ACC112 (cell line): ENCODE measurements at regions not wholly inside any gene's neighbourhood (a gene's known extent, or its start where the extent isn't known, plus 50 kb on each side); places are given as distances from the start of the nearest gene placed in this dataset.

ENCODE experiments used
- H2AFZ ChIP-seq: fragments of 200-600 bp; sonication (generic); one replicate; pipeline ENCODE4 v1.6.0; 2017; ENCODE audit warnings: antibody characterized with exemption, low read length; ENCODE audit not compliant: unreplicated experiment
- H3K27ac ChIP-seq: fragments of 200-600 bp; sonication (generic); 2 replicates; pipeline ENCODE4 v1.5.1; 2014; ENCODE audit warnings: low read depth, mild to moderate bottlenecking, antibody characterized with exemption, low read length, moderate library complexity
- H3K27me3 ChIP-seq: fragments of 200-600 bp; sonication (generic); 2 replicates; pipeline ENCODE4 v1.6.1; 2014; ENCODE audit warnings: mild to moderate bottlenecking, antibody characterized with exemption, low read length, moderate library complexity, mixed read lengths; ENCODE audit not compliant: insufficient read depth
- H3K36me3 ChIP-seq: fragments of 200-600 bp; sonication (generic); 2 replicates; pipeline ENCODE4 v1.6.1; 2016; ENCODE audit warnings: mild to moderate bottlenecking, antibody characterized with exemption, low read length, moderate library complexity, mixed read lengths; ENCODE audit not compliant: insufficient read depth
- H3K4me1 ChIP-seq: fragments of 200-600 bp; sonication (generic); one replicate; pipeline ENCODE4 v1.6.1; 2016; ENCODE audit warnings: low read length, mixed read lengths; ENCODE audit not compliant: insufficient read depth, unreplicated experiment, control insufficient read depth
- H3K4me3 ChIP-seq: fragments of 200-600 bp; sonication (generic); 2 replicates; pipeline ENCODE4 v1.5.1; 2014; ENCODE audit warnings: mild to moderate bottlenecking, low read depth, low read length
- H3K79me2 ChIP-seq: fragments of 200-600 bp; sonication (generic); one replicate; pipeline ENCODE4 v1.6.0; 2016; ENCODE audit warnings: low read length; ENCODE audit not compliant: control insufficient read depth, unreplicated experiment, insufficient read depth

DNA sequence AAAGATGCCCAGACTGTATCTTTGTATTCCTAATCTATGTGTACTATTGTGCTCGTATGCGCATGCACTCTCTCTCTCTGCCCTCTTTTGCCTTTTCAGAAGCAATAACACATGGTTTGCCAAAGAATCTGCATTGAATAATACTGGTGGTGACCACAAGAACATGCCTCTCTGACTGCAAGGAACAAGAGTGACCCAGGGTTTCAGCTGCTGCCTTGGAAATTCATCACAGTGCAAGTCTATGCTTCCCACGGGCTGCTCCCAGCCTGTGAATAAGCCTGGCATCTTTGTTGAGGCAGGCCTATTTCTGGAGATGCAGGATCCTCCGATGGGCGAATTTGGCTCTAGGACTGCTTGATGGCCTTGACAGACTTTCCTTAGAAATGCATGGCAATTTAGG lies 689.4 kb upstream of the FANCL start:
- no peak overlapping the region for H3K27ac ChIP-seq

DNA sequence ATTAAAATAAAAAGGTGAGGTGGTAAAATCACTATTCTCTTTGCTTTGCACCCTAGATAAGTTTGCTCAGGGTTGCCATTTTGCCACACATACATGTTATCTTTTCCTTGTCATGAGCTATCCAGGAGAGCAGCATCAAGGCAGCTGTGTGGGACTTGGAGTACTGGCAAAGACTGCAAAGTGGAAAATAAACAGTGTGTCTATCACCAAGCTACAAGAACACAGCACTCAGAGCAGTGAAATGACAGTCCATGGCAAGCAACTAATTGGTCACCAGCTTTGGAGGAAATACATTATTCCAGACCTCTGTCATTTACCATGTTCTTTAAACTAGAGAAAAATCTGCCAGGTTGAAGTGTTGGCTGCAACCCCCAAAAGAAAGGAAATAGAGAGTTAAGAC lies 687.8 kb upstream of the FANCL start:
- Histone ChIP-seq H3K79me2 (no peaks in the 10 kb centered on the region), H3K4me1 (no peaks in the 10 kb centered on the region), H3K27ac (no peak overlapping the region), H3K27me3 (no peaks in the 10 kb centered on the region), H3K36me3 (no peaks in the 10 kb centered on the region), H2AFZ (no peak overlapping the region), H3K4me3 (no peak overlapping the region)

More for the DNA sequence above, 689.4 kb upstream of the FANCL start:
- Histone ChIP-seq H3K27me3 (no peaks in the 10 kb centered on the region), H3K36me3 (no peaks in the 10 kb centered on the region), H3K4me1 (no peaks in the 10 kb centered on the region), H3K79me2 (no peaks in the 10 kb centered on the region), H2AFZ (no peak overlapping the region), H3K4me3 (no peak overlapping the region)

DNA sequence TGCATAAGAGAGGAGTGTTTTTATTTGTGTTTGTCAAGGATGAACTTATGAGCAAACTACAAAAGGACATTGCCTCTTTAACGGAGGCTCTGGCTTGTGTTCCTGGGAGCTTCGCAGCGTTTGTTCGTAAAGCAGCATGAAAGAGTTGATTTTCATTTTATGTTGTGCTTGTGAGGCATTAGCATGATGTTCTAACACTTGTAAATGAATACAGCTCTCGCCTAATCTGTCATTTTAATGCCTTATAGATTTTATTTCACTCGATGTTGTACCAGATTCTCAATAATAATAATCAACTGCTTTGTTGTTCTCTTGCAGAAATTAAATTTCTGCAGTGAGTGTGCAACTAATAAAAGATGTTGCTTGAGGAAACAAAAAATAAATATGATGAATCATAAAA lies 687.3 kb upstream of the FANCL start:
- no peak overlapping the region for H3K4me3 ChIP-seq
- H2AFZ ChIP-seq, result no peak overlapping the region

DNA sequence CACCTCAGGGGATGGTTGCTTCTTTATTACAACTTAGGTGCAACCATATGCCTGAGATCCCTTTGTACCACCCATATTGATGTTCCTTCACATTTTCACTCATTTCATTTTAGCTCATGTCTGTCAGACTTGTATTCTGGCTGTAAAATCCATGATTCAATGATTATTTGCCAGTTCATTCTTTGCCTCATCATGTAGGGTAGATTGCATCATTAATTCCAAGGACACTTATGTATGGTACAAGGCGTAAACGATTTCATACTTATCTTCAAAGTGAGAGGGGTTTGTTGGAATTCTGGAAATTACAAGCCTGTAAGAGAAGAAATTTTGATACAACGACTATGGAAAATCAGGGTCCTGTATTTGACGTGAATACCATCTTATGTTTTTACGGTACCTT lies 685.0 kb upstream of the FANCL start:
- H2AFZ ChIP-seq, result no peak overlapping the region

More for the DNA sequence above, 687.3 kb upstream of the FANCL start:
- Histone ChIP-seq H3K27ac (no peak overlapping the region), H3K4me1 (no peaks in the 10 kb centered on the region), H3K27me3 (no peaks in the 10 kb centered on the region), H3K36me3 (no peaks in the 10 kb centered on the region), H3K79me2 (no peaks in the 10 kb centered on the region)

DNA sequence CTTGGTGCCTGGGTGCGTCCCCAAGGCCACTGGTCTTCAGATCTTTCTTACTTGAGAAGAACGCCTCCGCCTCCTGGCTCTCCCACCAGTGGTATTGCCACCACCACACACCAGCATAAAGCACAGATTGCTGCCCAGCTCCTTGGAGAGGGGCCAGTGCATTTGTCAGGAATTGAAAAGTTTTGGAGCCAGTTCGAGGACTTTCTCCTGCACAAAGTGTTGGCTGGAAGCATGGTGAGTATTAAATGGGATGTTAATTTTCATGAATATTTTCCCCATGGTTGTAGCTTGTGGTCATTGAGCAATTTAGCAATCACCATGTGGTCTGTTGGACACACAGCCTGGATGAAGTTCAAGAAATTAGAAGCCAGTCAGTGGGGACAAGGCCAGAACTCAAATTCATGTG lies 684.6 kb upstream of the FANCL start:
- Histone ChIP-seq H3K27me3 (no peaks in the 10 kb centered on the region), H2AFZ (no peak overlapping the region), H3K36me3 (no peaks in the 10 kb centered on the region), H3K27ac (no peak overlapping the region), H3K79me2 (no peaks in the 10 kb centered on the region), H3K4me3 (no peak overlapping the region), H3K4me1 (no peaks in the 10 kb centered on the region)

More for the DNA sequence above, 685.0 kb upstream of the FANCL start:
- H3K4me1 ChIP-seq, result no peaks in the 10 kb centered on the region
- H3K27me3 ChIP-seq, result no peaks in the 10 kb centered on the region
- H3K36me3 ChIP-seq, result no peaks in the 10 kb centered on the region
- no peak overlapping the region for H3K27ac ChIP-seq
- no peak overlapping the region for H3K4me3 ChIP-seq
- H3K79me2 ChIP-seq, result no peaks in the 10 kb centered on the region

DNA sequence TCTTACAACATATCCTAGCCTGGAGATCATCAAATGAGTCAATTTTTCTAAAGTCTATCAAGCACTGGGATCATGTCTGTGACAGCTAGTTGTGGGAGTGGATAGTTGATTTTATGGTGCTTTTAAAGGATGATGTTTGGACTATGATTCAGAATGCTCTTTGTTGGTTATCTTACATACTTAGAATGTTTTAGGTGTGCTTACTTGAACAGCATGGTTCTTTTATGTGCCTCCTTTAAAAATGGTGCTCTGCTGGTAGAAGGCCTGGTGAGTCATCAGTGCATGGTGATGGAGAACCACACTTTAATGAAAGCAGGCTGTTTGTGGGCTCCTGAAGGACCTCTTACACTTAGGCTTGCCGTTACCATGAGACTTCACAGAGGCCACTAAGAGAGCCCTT lies 682.7 kb upstream of the FANCL start:
- Histone ChIP-seq H3K79me2 (no peaks in the 10 kb centered on the region), H3K4me3 (no peak overlapping the region), H2AFZ (no peak overlapping the region), H3K27me3 (no peaks in the 10 kb centered on the region), H3K36me3 (no peaks in the 10 kb centered on the region), H3K27ac (no peak overlapping the region), H3K4me1 (no peaks in the 10 kb centered on the region)

DNA sequence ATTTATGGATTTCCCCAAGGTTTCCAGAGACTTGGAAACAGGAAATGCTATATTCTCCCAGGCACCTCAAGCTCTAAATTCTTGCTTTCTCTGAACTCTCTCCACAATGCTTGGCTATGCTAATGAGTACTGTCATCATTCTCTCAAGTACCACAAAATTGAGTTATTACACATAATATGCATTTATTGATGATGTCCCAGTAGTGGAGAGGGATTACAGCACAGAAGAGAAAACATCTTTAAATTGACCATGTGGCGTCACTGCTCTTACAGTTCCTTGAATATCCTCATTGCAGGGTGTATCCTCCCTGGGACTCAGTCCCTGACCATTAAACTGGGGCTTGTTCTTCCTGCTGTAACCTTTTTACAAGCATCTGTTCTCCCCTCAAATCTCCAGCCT lies 681.1 kb upstream of the FANCL start:
- Histone ChIP-seq H3K36me3 (no peaks in the 10 kb centered on the region), H3K4me3 (no peak overlapping the region), H3K27ac (no peak overlapping the region), H2AFZ (no peak overlapping the region), H3K27me3 (no peaks in the 10 kb centered on the region), H3K79me2 (no peaks in the 10 kb centered on the region), H3K4me1 (no peaks in the 10 kb centered on the region)

DNA sequence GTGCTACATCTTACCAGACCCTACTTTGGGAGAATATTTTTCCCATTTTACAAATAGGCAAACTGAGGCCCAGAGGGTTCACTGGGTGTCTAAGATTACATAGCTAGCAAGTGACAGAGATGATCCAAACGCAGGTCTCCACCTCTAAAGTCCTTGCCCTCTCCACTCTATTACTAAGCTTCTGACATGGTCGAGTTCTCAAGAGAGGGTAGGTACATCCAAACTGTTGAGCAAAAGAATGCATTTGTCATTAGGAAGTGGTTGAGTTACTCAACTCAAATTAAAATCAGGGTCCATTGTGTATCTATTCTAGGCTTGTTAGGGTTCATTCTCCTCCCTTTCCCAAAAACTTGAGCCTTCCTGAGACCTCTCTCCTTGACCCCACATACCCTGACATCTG lies 680.6 kb upstream of the FANCL start:
- Histone ChIP-seq H3K27me3 (no peaks in the 10 kb centered on the region), H3K27ac (no peak overlapping the region), H3K36me3 (no peaks in the 10 kb centered on the region), H2AFZ (no peak overlapping the region), H3K4me1 (no peaks in the 10 kb centered on the region), H3K4me3 (no peak overlapping the region), H3K79me2 (no peaks in the 10 kb centered on the region)

DNA sequence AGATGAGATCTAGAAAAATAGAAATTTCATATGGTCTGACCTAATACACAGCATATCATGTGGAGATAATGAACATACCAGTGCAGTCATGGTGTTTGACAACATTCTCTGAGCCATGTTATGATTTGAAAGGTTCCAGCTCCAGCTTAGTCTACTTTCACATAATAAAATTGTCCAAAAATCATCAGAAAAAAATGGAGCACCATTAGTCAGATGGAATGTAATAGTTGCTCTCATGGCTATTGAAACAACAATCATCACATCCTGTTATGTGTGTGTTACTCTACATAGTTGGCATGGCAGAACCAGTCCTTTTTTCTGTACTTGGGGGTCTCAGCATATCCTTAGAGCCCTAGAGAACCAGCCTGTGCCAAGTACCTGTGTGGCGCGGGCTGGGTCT lies 678.9 kb upstream of the FANCL start:
- Histone ChIP-seq H3K79me2 (no peaks in the 10 kb centered on the region), H2AFZ (no peak overlapping the region), H3K27me3 (no peaks in the 10 kb centered on the region), H3K36me3 (no peaks in the 10 kb centered on the region), H3K27ac (no peak overlapping the region), H3K4me1 (no peaks in the 10 kb centered on the region), H3K4me3 (no peak overlapping the region)

DNA sequence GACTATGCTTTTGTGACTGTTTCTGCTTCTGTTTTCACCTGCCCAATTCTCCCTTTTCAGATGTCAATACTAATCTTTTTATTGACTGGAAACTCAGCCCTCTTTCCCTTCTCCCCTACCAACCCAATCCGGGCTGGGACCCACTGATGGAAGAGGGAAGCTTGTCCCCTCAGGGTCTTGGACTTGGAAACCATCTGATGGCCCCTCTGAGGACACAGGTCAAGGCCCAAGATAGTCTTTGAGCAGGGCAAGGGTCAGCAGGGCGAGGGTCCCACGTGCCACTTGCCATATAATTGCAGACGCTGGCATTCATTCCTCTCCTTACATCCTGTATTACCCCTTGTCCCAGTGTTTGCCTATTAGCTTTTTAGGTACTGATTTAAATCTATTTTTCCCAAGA lies 678.2 kb upstream of the FANCL start:
- Histone ChIP-seq H3K27ac (no peak overlapping the region), H3K4me1 (no peaks in the 10 kb centered on the region), H3K4me3 (no peak overlapping the region), H3K27me3 (no peaks in the 10 kb centered on the region), H2AFZ (no peak overlapping the region), H3K79me2 (no peaks in the 10 kb centered on the region), H3K36me3 (no peaks in the 10 kb centered on the region)

DNA sequence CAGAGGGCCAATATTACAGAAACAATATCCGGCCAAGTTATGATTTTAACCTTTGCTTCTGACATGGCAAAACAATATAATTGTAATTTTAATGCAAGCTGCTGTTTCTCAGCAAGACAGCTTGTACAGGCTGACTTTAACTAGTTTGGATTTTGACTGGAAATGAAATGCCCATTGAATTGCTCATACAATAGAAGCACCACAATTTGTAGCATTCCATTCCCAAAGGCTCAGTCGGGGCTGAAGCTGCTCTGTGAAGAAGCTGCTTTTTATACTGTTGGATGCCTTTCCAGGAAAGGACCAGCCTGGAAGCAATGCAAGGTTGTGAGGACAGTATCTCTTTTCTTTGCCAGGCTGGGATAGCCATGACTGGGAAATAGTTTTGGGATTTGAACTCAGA lies 677.0 kb upstream of the FANCL start:
- Histone ChIP-seq H3K79me2 (no peaks in the 10 kb centered on the region), H2AFZ (no peak overlapping the region), H3K27ac (no peak overlapping the region), H3K36me3 (no peaks in the 10 kb centered on the region), H3K27me3 (no peaks in the 10 kb centered on the region), H3K4me3 (no peak overlapping the region), H3K4me1 (no peaks in the 10 kb centered on the region)

DNA sequence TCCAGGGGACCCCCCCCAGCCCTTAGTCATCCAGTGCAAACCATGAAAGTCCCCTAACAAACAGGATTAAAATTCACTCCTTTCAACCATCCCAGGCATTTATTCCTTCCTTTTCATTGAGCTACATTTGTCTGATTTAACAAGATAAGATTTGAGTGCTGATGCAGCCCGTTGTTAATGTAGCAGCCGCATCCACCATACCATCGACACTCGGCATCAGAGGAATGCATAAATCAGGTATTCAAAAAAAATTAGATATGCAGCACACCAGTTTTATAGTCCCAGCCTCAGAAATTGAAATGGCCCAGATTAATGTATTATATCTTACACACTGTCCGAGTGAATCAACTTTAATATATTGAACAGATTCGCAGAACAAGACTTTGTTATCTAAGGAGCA lies 676.5 kb upstream of the FANCL start:
- Histone ChIP-seq H3K27me3 (no peaks in the 10 kb centered on the region), H2AFZ (no peak overlapping the region), H3K4me1 (no peaks in the 10 kb centered on the region), H3K36me3 (no peaks in the 10 kb centered on the region), H3K27ac (no peak overlapping the region), H3K4me3 (no peak overlapping the region), H3K79me2 (no peaks in the 10 kb centered on the region)
